ENCODE measurements at regions not wholly inside any gene's neighbourhood (a gene's known extent, or its start where the extent isn't known, plus 50 kb on each side); places are given as distances from the start of the nearest gene placed in this dataset.

- no peak for DNase-seq (ENCODE audit: low spot score)
Observed at GRCh38 chr22:49079027-49079725, 748.5 kb downstream of the BRD1 start.

DNA sequence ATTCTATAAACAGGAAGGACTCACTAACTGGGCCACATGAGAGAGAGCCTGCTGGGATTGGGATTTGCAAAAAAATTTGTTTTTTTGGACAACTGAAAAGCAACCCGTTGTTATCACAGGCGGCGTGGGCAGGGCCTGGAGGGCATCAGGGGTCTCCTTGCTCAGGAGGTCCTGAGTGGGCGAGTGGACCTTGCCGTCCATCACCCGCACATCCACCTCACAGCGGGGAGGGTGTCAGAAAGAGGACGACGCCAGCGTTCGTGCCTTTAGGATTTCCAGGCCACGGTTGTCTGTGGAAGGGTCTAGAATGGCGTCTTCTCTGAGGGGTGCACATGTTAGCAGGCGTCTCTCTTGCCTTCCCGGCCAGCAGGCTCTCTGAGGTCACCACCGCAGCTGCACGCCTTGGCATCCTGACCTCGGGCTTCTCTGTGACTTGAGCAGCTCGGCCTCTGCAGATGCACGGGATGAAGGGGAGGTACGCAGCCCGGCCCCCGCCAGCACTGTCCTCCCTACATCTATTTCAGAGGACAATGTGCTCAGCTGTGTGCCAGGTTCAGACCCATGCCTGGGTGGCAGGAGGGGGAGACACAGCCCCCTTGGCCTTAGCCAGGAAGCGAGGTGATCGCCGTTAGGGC lies 749.5 kb downstream of the BRD1 start:
- no peak for DNase-seq (ENCODE audit: low spot score)

DNA sequence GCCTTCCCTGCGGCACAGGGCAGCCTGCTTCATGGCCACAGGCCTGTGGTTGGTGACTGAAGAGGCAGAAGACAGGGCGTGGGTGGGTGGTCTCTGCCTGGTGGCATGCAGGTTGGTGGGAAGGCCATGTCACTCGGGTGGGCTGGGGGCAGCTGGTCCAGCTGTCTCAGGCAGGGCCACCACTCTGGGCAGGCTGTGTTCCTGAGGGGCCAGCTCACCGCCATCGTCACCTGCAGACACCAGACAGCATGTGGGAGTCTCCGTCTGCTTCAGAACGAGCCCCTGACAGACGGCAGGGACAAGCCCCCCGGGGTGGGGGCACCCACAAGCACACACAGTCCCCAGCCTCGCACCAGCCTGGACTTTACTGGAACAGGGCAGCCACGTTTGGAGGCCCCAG lies 750.1 kb downstream of the BRD1 start:
- DNase-seq (ENCODE audit: low spot score) = no peak

GRCh38 chr22:49077036-49077393 lies 750.7 kb downstream of the BRD1 start:
- no peak for DNase-seq (ENCODE audit: low spot score)

DNA sequence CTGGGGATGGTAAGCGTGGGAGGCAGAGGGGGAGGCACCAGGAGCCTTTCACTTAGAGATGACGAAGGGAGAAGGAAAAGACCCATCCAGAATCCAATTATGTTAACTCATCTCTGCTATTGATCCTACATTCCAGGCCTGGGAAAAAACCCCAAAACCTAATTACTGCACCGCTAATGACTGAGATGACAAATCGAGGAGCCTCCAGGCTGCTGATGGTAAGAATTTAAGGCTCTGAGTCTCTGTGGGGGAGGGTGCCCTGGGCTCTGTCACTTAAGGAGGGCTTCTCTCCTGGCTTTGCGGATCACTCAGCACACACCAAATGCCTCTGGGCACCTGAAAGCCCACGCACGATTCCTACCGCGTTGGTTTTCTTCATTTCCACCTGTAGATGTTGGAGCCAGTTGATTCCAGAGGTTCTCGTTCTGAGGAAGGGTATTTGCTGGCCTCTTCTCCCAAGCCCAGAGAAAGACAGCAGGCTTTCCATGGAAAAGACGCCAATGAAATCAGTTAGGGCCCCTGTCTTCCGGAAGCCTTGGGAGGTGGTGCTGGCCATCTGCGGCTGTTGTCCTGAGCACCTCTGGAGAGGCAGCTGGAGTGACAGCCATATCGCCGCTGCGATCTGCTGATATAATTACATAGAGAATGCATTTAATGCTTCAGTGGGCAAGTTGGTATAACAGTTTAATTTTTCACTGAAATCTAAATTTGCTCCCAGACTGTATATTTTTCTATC lies 751.2 kb downstream of the BRD1 start:
- DNase-seq (ENCODE audit: low spot score) = no peak

DNA sequence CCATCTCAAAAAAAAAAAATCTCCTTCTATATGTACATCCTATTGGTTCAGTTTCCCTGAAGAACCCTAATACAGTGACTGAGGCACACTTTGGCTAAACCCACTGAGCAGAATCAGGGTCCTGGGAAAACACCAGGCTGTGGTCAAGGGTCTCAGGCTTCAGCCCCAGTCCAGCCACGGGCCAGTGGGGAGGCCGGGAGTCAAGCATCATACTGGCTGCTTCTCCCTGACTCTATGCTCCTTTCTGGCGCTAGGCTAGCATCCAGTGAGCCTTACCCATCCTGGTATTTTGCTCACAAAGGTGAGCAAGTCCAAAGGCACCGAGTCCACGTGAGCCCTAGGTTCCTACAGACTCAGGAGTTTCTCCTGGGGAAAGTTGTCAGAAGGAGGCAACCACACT lies 752.5 kb downstream of the BRD1 start:
- no peak for DNase-seq (ENCODE audit: low spot score)

DNA sequence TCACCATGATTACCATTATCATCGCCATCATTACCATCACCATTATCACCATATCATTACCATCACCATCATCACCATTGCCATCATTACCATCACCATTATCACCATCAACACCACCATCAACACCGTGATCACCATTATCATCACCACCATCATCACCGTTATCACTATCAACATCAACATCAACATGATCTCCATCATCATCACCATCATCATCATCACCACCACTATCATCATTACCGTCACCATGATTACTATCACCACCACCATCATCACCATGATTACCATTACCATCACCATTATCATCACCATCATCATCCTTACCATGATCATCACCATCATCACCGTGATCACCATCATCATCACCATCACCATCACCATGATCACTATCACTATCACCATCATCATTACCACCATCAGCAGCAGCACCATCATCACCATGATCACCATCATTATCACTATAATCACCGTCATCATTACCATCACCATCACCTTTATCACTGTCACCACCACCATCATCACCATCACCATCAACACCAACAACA lies 753.7 kb downstream of the BRD1 start:
- DNase-seq (ENCODE audit: low spot score) = no peak

DNA sequence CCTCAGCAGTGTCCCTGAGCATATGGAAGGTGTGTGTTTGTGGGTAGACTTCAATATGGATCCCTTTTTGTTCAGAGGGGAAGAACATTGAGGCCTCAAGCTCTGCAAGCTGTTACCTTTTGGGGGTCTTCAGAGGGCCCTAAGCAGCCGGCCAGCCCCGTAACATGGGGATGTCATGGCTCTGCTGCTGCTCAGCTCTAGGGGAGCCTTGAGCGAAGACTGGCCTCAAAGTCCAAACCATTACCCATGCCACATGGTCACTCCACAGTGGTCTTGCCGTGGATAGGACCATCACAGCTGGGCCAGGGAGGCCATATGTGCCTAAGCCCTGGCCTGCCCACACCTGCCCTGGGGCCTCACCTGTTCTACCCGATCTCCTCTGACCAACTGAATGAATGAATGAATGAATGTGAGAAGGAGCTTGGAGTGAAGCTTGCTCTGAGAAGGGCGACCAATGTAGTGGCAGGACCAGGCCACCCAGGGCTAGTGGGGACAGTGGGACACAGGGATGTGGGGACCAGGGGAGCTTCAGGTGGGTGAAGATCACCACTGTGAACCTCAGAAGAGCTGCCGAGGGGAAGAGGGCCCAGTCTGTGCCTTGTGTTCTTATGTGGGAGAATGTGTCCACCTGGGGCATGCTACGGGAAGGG lies 754.6 kb downstream of the BRD1 start:
- no peak for DNase-seq (ENCODE audit: low spot score)

- DNase-seq (ENCODE audit: low spot score) = no peak
Observed at GRCh38 chr22:49070501-49070900, 757.2 kb downstream of the BRD1 start.

- DNase-seq (ENCODE audit: low spot score) = no peak
Observed at GRCh38 chr22:49068861-49069500, 758.7 kb downstream of the BRD1 start.

DNA sequence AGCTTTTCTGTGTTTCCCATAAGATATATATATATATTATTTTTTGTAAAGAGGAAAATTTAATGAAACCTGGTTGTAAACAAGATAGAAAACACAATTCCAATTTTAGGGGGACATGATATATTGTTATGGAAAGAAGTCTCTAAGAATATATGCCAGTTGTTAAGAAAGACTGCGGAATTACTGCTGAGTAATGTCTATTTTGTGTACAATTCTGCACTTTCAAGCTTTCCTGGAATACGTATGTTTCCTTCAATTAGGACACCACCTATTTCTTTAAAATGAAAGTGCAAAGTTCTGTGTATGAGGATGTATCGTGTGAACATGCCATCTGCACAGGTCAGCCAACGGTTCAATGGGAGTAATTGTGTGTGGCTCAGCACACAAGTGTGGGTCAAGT lies 760.2 kb downstream of the BRD1 start:
- no peak for DNase-seq (ENCODE audit: low spot score)

DNA sequence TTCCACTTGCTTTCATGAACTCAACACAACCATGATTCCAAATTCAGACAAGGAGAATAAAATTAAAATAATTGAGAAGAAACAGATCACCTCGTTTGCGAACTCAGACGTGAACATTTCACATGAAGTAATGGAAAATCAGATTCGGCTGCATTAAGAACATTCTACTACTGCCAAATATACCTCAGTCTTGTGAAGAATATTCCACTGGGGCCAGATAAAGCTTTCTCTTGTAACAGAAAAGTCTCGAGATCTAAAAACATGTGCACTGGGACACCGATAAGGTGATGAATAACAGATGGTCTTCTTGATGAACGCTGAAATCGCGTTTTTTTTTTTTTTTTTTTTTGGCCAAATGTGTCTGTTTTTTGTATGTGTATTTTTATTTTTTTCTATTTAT lies 761.1 kb downstream of the BRD1 start:
- no peak for DNase-seq (ENCODE audit: low spot score)

- no peak for DNase-seq (ENCODE audit: low spot score)
Observed at GRCh38 chr22:49064836-49065235, 762.8 kb downstream of the BRD1 start.

- DNase-seq (ENCODE audit: low spot score) = no peak
Observed at GRCh38 chr22:49063545-49063890, 764.2 kb downstream of the BRD1 start.

DNA sequence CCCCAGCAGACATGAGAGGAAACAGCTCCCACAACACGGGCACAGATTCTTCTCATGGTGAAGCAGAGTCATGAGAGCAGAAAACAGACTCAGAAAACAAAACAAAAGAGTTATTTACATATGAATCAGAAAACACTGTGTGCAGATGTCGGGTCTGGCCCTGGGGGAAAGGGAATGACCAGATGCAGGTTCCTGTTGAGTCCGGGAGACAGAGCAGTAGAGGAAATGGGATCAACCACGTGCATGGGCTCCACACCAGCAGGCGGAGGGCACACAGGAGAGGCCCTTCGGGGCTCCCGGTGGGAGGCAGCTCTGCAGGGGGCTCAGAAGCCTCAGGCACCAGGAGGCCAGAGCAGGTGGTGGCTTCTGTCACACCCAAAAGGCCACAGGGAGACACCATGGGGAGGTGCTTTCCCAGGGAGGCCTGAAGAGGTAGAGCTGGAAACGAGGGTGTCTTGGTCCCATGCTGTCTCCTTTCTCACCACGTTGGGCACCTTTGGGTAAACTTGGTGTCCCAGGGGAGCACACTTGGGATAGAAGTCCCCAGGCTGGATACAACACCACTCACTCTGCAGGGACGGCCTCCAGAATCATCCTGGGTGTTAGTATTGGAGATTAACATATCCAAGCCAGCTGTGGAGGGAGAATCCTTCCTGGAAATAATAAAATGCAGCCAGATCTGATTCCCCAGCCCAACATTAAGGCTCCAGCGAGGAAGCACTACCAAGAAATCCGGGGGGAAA lies 764.7 kb downstream of the BRD1 start:
- no peak for DNase-seq (ENCODE audit: low spot score)

GRCh38 chr22:49062155-49062801 lies 765.4 kb downstream of the BRD1 start:
- DNase-seq (ENCODE audit: low spot score) = no peak

GRCh38 chr22:49057910-49058309 lies 769.8 kb downstream of the BRD1 start:
- no peak for DNase-seq (ENCODE audit: low spot score)

GRCh38 chr22:49056301-49056700 lies 771.4 kb downstream of the BRD1 start:
- no peak for DNase-seq (ENCODE audit: low spot score)

DNA sequence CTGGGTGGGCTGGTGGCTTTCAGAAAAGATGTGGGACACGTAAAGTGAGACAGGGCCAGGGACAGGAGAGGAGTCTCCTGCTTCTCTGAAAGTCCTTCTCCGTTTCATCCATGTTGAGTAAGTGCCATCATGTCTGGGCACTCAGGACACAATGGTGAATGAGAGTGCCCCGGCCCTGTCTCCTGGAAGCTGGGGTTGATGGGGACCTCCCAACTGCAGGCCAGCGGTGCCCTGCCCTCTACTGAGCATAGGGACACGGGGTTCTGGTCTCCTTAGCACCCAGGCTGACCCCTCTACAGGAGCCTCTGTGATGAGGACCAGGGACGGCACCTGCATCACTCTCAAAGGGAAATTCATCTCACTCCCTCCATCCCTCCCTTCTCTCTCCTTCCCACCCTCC lies 772.3 kb downstream of the BRD1 start:
- DNase-seq (ENCODE audit: low spot score) = no peak

GRCh38 chr22:49053578-49053977 lies 774.1 kb downstream of the BRD1 start:
- no peak for DNase-seq (ENCODE audit: low spot score)

DNA sequence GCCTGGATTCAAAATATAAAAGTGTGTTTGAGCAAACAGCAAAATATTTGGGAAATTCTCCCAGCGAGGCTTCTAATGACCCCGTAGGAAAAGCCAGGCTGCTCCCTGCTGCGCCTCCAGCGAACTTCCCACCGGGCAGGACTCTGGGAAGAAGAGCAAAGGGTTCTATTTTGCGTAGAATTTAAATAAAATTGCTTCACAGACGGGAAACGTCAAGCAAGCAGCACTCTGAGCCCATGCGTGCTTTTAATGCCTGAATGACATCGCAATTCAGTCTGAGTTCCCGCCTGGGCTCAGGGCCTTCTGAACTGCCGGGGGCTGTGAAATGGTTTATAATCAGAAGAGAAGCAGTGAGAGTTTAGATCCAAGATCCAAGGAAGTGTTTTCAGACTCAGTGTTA lies 775.1 kb downstream of the BRD1 start:
- DNase-seq (ENCODE audit: low spot score) = no peak

Measured in putamen (tissue), 1 donor.